Astrocyte (in vitro differentiated cells and primary cell): ENCODE measurements at regions not wholly inside any gene's neighbourhood (a gene's known extent, or its start where the extent isn't known, plus 50 kb on each side); places are given as distances from the start of the nearest gene placed in this dataset.
A peak's percentile ranks its signal among the peaks of the same experiment; 100 is the strongest.

Experiments
- DNase-seq: peaks from one replicate; pipeline ENCODE4 v3.0.0-alpha.2; 2010; ENCODE audit warnings: low read depth
- FAIRE-seq: peaks from 2 replicates; lab custom pipeline; 2011; peaks lifted over from hg19 to GRCh38; lab: Jason Lieb, UNC
- H2AFZ ChIP-seq: 2 replicates; pipeline ENCODE4 v1.6.0; 2012; ENCODE audit warnings: low read depth, low read length, inconsistent platforms
- H3K27ac ChIP-seq: 2 replicates; pipeline ENCODE4 v1.5.1; 2011; ENCODE audit warnings: low read depth, low read length, inconsistent platforms
- H3K27me3 ChIP-seq: 2 replicates; pipeline ENCODE4 v1.6.0; 2011; ENCODE audit warnings: low read length, inconsistent platforms; ENCODE audit not compliant: insufficient read depth
- H3K36me3 ChIP-seq: 2 replicates; pipeline ENCODE4 v1.5.1; 2011; ENCODE audit warnings: low read length, inconsistent platforms; ENCODE audit not compliant: insufficient read depth
- H3K4me1 ChIP-seq: 2 replicates; pipeline ENCODE4 v1.5.1; 2011; ENCODE audit warnings: low read length, inconsistent platforms; ENCODE audit not compliant: insufficient read depth
- H3K4me2 ChIP-seq: 2 replicates; pipeline ENCODE4 v1.6.0; 2012; ENCODE audit warnings: low read length, inconsistent platforms
- H3K4me3 ChIP-seq: 2 replicates; pipeline ENCODE4 v1.5.1; 2011; ENCODE audit warnings: low read depth, mild to moderate bottlenecking, low read length, inconsistent platforms; ENCODE audit not compliant: insufficient read depth
- H3K79me2 ChIP-seq: 2 replicates; pipeline ENCODE4 v1.6.0; 2012; ENCODE audit warnings: mild to moderate bottlenecking, low read length, inconsistent platforms; ENCODE audit not compliant: insufficient read depth
- H3K9ac ChIP-seq: 2 replicates; pipeline ENCODE4 v1.6.0; 2012; ENCODE audit warnings: mild to moderate bottlenecking, low read length, inconsistent platforms
- H3K9me3 ChIP-seq: 2 replicates; pipeline ENCODE4 v1.5.1; 2012; ENCODE audit warnings: low read depth, mild to moderate bottlenecking, low read length, inconsistent platforms; ENCODE audit not compliant: insufficient read depth
- H4K20me1 ChIP-seq: 2 replicates; pipeline ENCODE4 v1.6.0; 2012; ENCODE audit warnings: low read length, inconsistent platforms; ENCODE audit not compliant: insufficient read depth
- H3K27ac Mint-ChIP-seq: one replicate; pipeline ENCODE4 v1.8.0; 2021; ENCODE audit warnings: mild to moderate bottlenecking, mixed read lengths; ENCODE audit not compliant: unreplicated experiment
- H3K27me3 Mint-ChIP-seq: one replicate; pipeline ENCODE4 v1.8.0; 2021; ENCODE audit warnings: low read depth, mixed read lengths; ENCODE audit not compliant: unreplicated experiment
- H3K36me3 Mint-ChIP-seq: one replicate; pipeline ENCODE4 v1.8.0; 2021; ENCODE audit warnings: low read depth, mixed read lengths; ENCODE audit not compliant: unreplicated experiment
- H3K4me1 Mint-ChIP-seq: one replicate; pipeline ENCODE4 v1.8.0; 2021; ENCODE audit warnings: low read depth, mixed read lengths; ENCODE audit not compliant: unreplicated experiment
- H3K4me3 Mint-ChIP-seq: one replicate; pipeline ENCODE4 v1.8.0; 2021; ENCODE audit warnings: mild to moderate bottlenecking, moderate library complexity, mixed read lengths; ENCODE audit not compliant: unreplicated experiment
- H3K9me3 Mint-ChIP-seq: one replicate; pipeline ENCODE4 v1.8.0; 2021; ENCODE audit warnings: mild to moderate bottlenecking, mixed read lengths; ENCODE audit not compliant: unreplicated experiment
- CTCF ChIP-seq: IDR thresholded peaks from 2 replicates; pipeline ENCODE4 v1.5.1; 2011; ENCODE audit warnings: low read depth, mild to moderate bottlenecking, inconsistent platforms, low read length, moderate library complexity; ENCODE audit not compliant: insufficient read depth
- EZH2 ChIP-seq: IDR thresholded peaks from 2 replicates; pipeline ENCODE4 v1.6.1; 2012; ENCODE audit warnings: mild to moderate bottlenecking, low read length, inconsistent platforms; ENCODE audit not compliant: insufficient read depth

GRCh38 chr9:81461196-81461595 lies 228.2 kb downstream of the TLE1 start:
- no peaks in the 10 kb centered on the region for H3K9me3 Mint-ChIP-seq
- no peak overlapping the region for H3K4me3 Mint-ChIP-seq
- TF ChIP-seq EZH2 (no peak), CTCF (no peak)
- Histone ChIP-seq H3K27me3 (no peaks in the 10 kb centered on the region), H3K4me3 (no peak overlapping the region), H3K79me2 (no peaks in the 10 kb centered on the region), H3K27ac (no peak overlapping the region), H2AFZ (no peak overlapping the region), H3K9me3 (no peaks in the 10 kb centered on the region), H4K20me1 (no peaks in the 10 kb centered on the region), H3K36me3 (no peaks in the 10 kb centered on the region), H3K4me2 (no peak overlapping the region), H3K9ac (no peak overlapping the region), H3K4me1 (peaks cover 5% of the 10 kb centered on the region)
- H3K4me1 Mint-ChIP-seq: peaks cover 17% of the 10 kb centered on the region
- H3K27ac Mint-ChIP-seq: no peak overlapping the region
- DNase-seq: peak; percentile 79
- no peaks in the 10 kb centered on the region for H3K27me3 Mint-ChIP-seq
- no peak for FAIRE-seq
- no peaks in the 10 kb centered on the region for H3K36me3 Mint-ChIP-seq

GRCh38 chr9:81460693-81461092 lies 228.7 kb downstream of the TLE1 start:
- Mint-ChIP-seq H3K4me1 (peaks cover 14% of the 10 kb centered on the region), H3K9me3 (no peaks in the 10 kb centered on the region), H3K36me3 (no peaks in the 10 kb centered on the region), H3K27ac (no peak overlapping the region), H3K4me3 (no peak overlapping the region), H3K27me3 (no peaks in the 10 kb centered on the region)
- H3K4me2 ChIP-seq: no peak overlapping the region
- H3K4me3 ChIP-seq: no peak overlapping the region
- H3K9ac ChIP-seq: no peak overlapping the region
- no peaks in the 10 kb centered on the region for H3K79me2 ChIP-seq
- peaks cover 10% of the 10 kb centered on the region for H3K4me1 ChIP-seq
- no peak for TF ChIP-seq EZH2
- TF ChIP-seq CTCF: no peak
- FAIRE-seq (no peak), DNase-seq (no peak)
- no peaks in the 10 kb centered on the region for H3K27me3 ChIP-seq
- no peaks in the 10 kb centered on the region for H3K36me3 ChIP-seq
- no peak overlapping the region for H2AFZ ChIP-seq
- no peaks in the 10 kb centered on the region for H3K9me3 ChIP-seq
- no peaks in the 10 kb centered on the region for H4K20me1 ChIP-seq
- no peak overlapping the region for H3K27ac ChIP-seq

GRCh38 chr9:81459591-81459990 lies 229.8 kb downstream of the TLE1 start:
- H3K9me3 Mint-ChIP-seq: no peaks in the 10 kb centered on the region
- no peak overlapping the region for H2AFZ ChIP-seq
- no peak overlapping the region for H3K27ac ChIP-seq
- no peaks in the 10 kb centered on the region for H3K36me3 ChIP-seq
- H3K4me3 ChIP-seq: no peak overlapping the region
- no peaks in the 10 kb centered on the region for H3K79me2 ChIP-seq
- no peaks in the 10 kb centered on the region for H3K9me3 ChIP-seq
- DNase-seq (no peak), FAIRE-seq (no peak)
- H3K9ac ChIP-seq: no peak overlapping the region
- H3K4me2 ChIP-seq: no peak overlapping the region
- H4K20me1 ChIP-seq: no peaks in the 10 kb centered on the region
- H3K4me1 ChIP-seq: peaks cover 14% of the 10 kb centered on the region
- peaks cover under 1% of the 10 kb centered on the region for H3K36me3 Mint-ChIP-seq
- TF ChIP-seq EZH2 (no peak), CTCF (no peak)
- H3K4me3 Mint-ChIP-seq: no peak overlapping the region
- no peak overlapping the region for H3K27ac Mint-ChIP-seq
- H3K27me3 Mint-ChIP-seq: no peaks in the 10 kb centered on the region
- H3K27me3 ChIP-seq: no peaks in the 10 kb centered on the region
- H3K4me1 Mint-ChIP-seq: peaks cover 10% of the 10 kb centered on the region
